ENCODE measurements at regions not wholly inside any gene's neighbourhood (a gene's known extent, or its start where the extent isn't known, plus 50 kb on each side); places are given as distances from the start of the nearest gene placed in this dataset.

- H3K4me2 ChIP-seq (ENCODE audit: low read length), result no peak overlapping the region
- H3K27me3 Mint-ChIP-seq (ENCODE audit: low read depth, unreplicated experiment), result no peaks in the 10 kb centered on the region
- H2AFZ ChIP-seq (ENCODE audit: low read depth, low read length), result no peak overlapping the region
- H3K27ac Mint-ChIP-seq (ENCODE audit: unreplicated experiment), result no peak overlapping the region
- no peaks in the 10 kb centered on the region for H3K4me1 Mint-ChIP-seq (ENCODE audit: low read depth, unreplicated experiment)
- H3K79me2 ChIP-seq (ENCODE audit: insufficient read depth, low read length), result no peaks in the 10 kb centered on the region
- H3K4me3 ChIP-seq (ENCODE audit: insufficient read depth, low read depth, low read length), result no peak overlapping the region
- peaks cover 10% of the 10 kb centered on the region for H3K9me3 ChIP-seq (ENCODE audit: insufficient read depth, low read depth, low read length)
- peaks cover 21% of the 10 kb centered on the region for H3K9me3 Mint-ChIP-seq (ENCODE audit: unreplicated experiment)
- FAIRE-seq (no peak), DNase-seq (ENCODE audit: low read depth) (no peak)
- H3K4me1 ChIP-seq (ENCODE audit: insufficient read depth, low read length), result no peaks in the 10 kb centered on the region
- no peaks in the 10 kb centered on the region for H4K20me1 ChIP-seq (ENCODE audit: insufficient read depth, low read length)
- no peak overlapping the region for H3K27ac ChIP-seq (ENCODE audit: low read depth, low read length)
- H3K36me3 ChIP-seq (ENCODE audit: insufficient read depth, low read length), result no peaks in the 10 kb centered on the region
- no peaks in the 10 kb centered on the region for H3K27me3 ChIP-seq (ENCODE audit: insufficient read depth, low read length)
- no peak overlapping the region for H3K9ac ChIP-seq (ENCODE audit: low read length)
- no peak overlapping the region for H3K4me3 Mint-ChIP-seq (ENCODE audit: unreplicated experiment)
- peaks cover 3% of the 10 kb centered on the region for H3K36me3 Mint-ChIP-seq (ENCODE audit: low read depth, unreplicated experiment)
- TF ChIP-seq, protein P1, sequence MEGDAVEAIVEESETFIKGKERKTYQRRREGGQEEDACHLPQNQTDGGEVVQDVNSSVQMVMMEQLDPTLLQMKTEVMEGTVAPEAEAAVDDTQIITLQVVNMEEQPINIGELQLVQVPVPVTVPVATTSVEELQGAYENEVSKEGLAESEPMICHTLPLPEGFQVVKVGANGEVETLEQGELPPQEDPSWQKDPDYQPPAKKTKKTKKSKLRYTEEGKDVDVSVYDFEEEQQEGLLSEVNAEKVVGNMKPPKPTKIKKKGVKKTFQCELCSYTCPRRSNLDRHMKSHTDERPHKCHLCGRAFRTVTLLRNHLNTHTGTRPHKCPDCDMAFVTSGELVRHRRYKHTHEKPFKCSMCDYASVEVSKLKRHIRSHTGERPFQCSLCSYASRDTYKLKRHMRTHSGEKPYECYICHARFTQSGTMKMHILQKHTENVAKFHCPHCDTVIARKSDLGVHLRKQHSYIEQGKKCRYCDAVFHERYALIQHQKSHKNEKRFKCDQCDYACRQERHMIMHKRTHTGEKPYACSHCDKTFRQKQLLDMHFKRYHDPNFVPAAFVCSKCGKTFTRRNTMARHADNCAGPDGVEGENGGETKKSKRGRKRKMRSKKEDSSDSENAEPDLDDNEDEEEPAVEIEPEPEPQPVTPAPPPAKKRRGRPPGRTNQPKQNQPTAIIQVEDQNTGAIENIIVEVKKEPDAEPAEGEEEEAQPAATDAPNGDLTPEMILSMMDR (IDR thresholded peaks at IDR 0.05; ENCODE audit: insufficient read depth, low read depth, low read length), result no peak
- no peak for TF ChIP-seq EZH2 (IDR thresholded peaks at IDR 0.05; ENCODE audit: insufficient read depth, low read length)
Measured at GRCh38 chr6:112920994-112921393, 573.9 kb downstream of the RFPL4B start.

- DNase-seq (ENCODE audit: low read depth), result peak; percentile 80
- Histone ChIP-seq H3K9me3 (ENCODE audit: insufficient read depth, low read depth, low read length) (peaks cover 10% of the 10 kb centered on the region), H2AFZ (ENCODE audit: low read depth, low read length) (no peak overlapping the region), H3K9ac (ENCODE audit: low read length) (no peak overlapping the region), H3K4me2 (ENCODE audit: low read length) (no peak overlapping the region), H3K4me3 (ENCODE audit: insufficient read depth, low read depth, low read length) (no peak overlapping the region), H3K79me2 (ENCODE audit: insufficient read depth, low read length) (no peaks in the 10 kb centered on the region), H3K27me3 (ENCODE audit: insufficient read depth, low read length) (no peaks in the 10 kb centered on the region), H3K27ac (ENCODE audit: low read depth, low read length) (no peak overlapping the region), H3K4me1 (ENCODE audit: insufficient read depth, low read length) (no peaks in the 10 kb centered on the region), H4K20me1 (ENCODE audit: insufficient read depth, low read length) (no peaks in the 10 kb centered on the region), H3K36me3 (ENCODE audit: insufficient read depth, low read length) (no peaks in the 10 kb centered on the region)
- H3K4me1 Mint-ChIP-seq (ENCODE audit: low read depth, unreplicated experiment), result no peaks in the 10 kb centered on the region
- no peaks in the 10 kb centered on the region for H3K27me3 Mint-ChIP-seq (ENCODE audit: low read depth, unreplicated experiment)
- no peak overlapping the region for H3K27ac Mint-ChIP-seq (ENCODE audit: unreplicated experiment)
- H3K36me3 Mint-ChIP-seq (ENCODE audit: low read depth, unreplicated experiment), result peaks cover 3% of the 10 kb centered on the region
- H3K9me3 Mint-ChIP-seq (ENCODE audit: unreplicated experiment), result peaks cover 21% of the 10 kb centered on the region
- no peak for TF ChIP-seq EZH2 (IDR thresholded peaks at IDR 0.05; ENCODE audit: insufficient read depth, low read length)
- TF ChIP-seq, protein P1 (IDR thresholded peaks at IDR 0.05; ENCODE audit: insufficient read depth, low read depth, low read length), result no peak
- no peak for FAIRE-seq
- H3K4me3 Mint-ChIP-seq (ENCODE audit: unreplicated experiment), result no peak overlapping the region
Measured at GRCh38 chr6:112923940-112924587, 576.9 kb downstream of the RFPL4B start.

GRCh38 chr6:112925702-112926101, 578.6 kb downstream of the RFPL4B start:
- no peaks in the 10 kb centered on the region for H3K27me3 Mint-ChIP-seq (ENCODE audit: low read depth, unreplicated experiment)
- H3K9me3 Mint-ChIP-seq (ENCODE audit: unreplicated experiment), result peaks cover 21% of the 10 kb centered on the region
- H3K9ac ChIP-seq (ENCODE audit: low read length), result no peak overlapping the region
- H3K27ac ChIP-seq (ENCODE audit: low read depth, low read length), result no peak overlapping the region
- no peak overlapping the region for H3K27ac Mint-ChIP-seq (ENCODE audit: unreplicated experiment)
- H3K27me3 ChIP-seq (ENCODE audit: insufficient read depth, low read length), result no peaks in the 10 kb centered on the region
- DNase-seq (ENCODE audit: low read depth), result no peak
- H3K79me2 ChIP-seq (ENCODE audit: insufficient read depth, low read length), result no peaks in the 10 kb centered on the region
- H3K4me3 Mint-ChIP-seq (ENCODE audit: unreplicated experiment), result no peak overlapping the region
- no peaks in the 10 kb centered on the region for H4K20me1 ChIP-seq (ENCODE audit: insufficient read depth, low read length)
- TF ChIP-seq EZH2 (IDR thresholded peaks at IDR 0.05; ENCODE audit: insufficient read depth, low read length), result no peak
- TF ChIP-seq, protein P1 (IDR thresholded peaks at IDR 0.05; ENCODE audit: insufficient read depth, low read depth, low read length), result no peak
- H3K4me3 ChIP-seq (ENCODE audit: insufficient read depth, low read depth, low read length), result no peak overlapping the region
- peaks cover 3% of the 10 kb centered on the region for H3K36me3 Mint-ChIP-seq (ENCODE audit: low read depth, unreplicated experiment)
- H3K4me1 ChIP-seq (ENCODE audit: insufficient read depth, low read length), result peaks cover 4% of the 10 kb centered on the region
- no peak overlapping the region for H3K4me2 ChIP-seq (ENCODE audit: low read length)
- H3K9me3 ChIP-seq (ENCODE audit: insufficient read depth, low read depth, low read length), result peaks cover 10% of the 10 kb centered on the region
- no peak for FAIRE-seq
- H2AFZ ChIP-seq (ENCODE audit: low read depth, low read length), result no peak overlapping the region
- peaks cover 14% of the 10 kb centered on the region for H3K4me1 Mint-ChIP-seq (ENCODE audit: low read depth, unreplicated experiment)
- H3K36me3 ChIP-seq (ENCODE audit: insufficient read depth, low read length), result no peaks in the 10 kb centered on the region
